HG03354 (cell line): ENCODE measurements at regions not wholly inside any gene's neighbourhood (a gene's known extent, or its start where the extent isn't known, plus 50 kb on each side); places are given as distances from the start of the nearest gene placed in this dataset.
"Not testable (repeated sequence)": the region's sequence is repeated elsewhere in the genome, so short reads cannot be mapped to it uniquely, and the experiment has no call there.

ENCODE experiments used
- ATAC-seq: cut with Tn5 transposase; IDR thresholded peaks from one replicate; pipeline ENCODE4 v1.9.1; 2021; ENCODE audit warnings: mild to moderate bottlenecking; ENCODE audit not compliant: unreplicated experiment, poor library complexity, severe bottlenecking

DNA sequence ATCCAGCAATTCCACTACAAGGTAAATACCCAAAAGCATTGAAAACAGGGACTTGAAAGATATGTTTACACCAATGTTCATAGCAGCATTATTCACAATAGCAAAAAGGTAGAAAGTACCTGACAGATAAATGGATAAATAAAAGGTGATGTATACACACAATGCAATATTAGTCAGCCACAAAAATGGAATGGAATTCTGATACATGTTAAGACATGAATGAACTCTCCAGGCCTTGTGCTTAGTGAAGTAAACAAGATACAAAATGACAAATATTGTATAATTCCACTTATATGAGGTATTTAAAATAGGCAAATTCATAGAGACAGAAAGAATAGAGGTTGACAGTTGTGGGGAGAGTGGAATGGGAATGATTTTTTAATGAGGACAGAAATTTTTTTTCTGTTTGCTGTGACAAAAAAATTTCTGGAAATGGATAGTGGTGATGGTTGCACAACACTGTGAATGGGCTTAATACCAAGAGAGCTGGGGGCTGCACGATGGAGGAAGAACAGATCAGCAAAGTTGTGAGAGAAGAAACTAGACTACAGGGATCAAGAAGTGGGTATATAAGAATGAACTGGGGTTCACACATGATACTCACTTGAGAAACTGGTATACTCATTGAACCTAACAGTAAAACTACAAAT lies 137.2 kb downstream of the MZT1 start:
- no peak for ATAC-seq

DNA sequence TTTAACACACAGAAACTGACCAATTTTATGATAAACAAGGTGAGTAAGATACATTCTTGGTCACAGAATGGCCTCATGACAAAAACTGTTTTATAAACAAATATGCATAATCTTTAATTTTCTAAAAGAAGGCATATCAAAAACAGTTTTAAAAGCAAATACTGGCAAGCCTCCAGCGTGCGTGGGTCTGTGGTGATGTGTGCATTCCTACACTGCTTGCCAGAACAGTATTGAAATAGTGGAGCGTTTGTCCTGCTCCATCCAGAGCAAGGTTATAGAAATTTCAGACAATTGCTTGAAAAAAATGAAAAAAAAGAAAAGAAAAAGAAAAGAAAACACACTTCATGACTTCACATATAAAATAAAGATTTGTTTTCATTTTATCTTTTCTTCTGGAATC lies 140.9 kb downstream of the MZT1 start:
- no peak for ATAC-seq

DNA sequence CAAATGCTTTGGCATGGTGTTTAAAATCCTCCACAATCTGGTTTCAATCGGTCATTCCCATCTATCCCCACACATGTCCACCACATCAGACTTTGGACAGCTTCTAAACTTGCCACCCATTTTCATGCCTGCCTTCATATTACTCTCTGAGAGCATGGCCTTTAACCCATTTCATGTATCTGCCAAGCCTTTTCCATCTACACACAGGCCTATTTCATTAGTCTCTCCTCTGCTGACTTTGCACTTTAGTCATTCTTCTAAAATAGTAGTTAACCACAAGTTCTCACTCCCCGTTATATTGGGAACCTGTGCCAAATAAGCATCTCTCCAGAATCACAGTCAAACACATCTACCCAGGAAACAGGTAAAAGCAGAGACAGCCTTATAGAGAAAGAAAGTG lies 142.2 kb downstream of the MZT1 start:
- ATAC-seq, result no peak

DNA sequence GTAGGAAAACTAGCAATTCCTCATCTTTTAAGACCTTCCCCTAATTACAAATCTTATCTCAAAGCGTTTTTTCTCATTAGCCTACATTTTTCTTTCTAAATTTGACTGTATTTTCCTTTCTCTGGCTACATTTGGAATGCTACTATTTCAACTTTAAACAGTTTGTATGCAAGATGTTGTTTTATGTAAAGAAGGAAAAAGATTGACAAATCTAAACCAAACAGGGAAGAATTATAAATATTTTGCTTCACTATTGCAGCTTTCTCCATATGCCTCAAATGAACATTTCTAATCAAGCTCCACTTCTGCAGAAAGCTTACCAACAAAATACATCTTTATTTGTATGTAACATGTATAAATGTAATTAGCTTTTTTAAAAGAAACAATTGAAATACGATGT lies 156.2 kb downstream of the MZT1 start:
- ATAC-seq, result no peak

DNA sequence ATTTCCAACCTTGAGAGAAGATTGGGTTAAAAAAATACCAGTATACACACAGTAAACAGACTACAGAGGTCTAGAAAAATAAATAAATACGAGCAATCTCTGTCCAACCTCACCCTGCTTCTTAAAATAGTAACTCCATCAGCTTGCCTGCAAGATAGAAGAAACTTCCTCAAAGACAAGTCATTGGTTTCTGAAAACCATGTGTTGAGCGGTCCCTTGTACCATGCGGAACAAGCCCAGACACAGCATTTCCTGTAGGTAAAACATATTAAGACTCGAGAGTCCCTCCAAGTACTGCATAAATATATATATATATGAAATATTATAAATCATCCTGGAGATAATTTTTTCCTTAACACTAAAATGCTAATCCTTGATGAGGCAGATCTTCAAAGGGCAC lies 157.4 kb downstream of the MZT1 start:
- ATAC-seq, result peak; percentile 49

DNA sequence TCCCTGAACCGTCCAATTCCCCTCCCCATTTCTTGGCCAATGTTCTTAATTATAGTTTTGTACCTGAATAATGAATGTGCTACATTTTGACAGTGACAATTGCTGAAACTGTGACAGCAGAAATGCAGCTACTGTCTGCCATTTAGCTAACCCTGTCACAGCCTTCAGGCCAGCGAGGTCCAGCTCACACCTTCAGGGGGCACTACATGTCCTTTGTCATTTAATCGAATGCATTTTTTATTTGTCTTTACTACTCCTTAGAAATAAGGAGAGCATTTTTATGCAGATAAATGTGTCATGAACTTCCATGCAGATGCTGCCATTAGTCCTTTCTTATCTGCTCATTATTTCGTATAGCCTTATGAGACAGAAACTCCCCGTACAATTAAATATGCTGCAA lies 159.9 kb downstream of the MZT1 start:
- no peak for ATAC-seq

DNA sequence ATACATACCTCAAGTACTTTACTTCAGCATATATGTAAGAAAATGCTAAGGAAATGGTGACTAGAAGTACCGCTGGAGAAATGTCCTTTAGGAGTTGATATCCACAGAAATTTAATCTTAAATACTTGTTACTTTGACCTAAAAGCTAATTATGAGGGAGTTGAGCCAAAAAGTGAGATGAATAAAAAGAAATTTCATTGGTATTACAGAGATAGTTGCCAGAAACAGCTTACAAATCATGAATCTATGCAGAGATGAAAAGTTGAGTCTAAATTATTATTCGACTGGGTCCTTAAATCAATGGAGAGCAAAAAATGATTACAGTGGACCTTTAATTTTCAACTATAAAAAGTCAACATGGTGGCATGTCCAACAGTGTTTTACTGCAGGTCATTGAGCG lies 160.9 kb downstream of the MZT1 start:
- no peak for ATAC-seq

DNA sequence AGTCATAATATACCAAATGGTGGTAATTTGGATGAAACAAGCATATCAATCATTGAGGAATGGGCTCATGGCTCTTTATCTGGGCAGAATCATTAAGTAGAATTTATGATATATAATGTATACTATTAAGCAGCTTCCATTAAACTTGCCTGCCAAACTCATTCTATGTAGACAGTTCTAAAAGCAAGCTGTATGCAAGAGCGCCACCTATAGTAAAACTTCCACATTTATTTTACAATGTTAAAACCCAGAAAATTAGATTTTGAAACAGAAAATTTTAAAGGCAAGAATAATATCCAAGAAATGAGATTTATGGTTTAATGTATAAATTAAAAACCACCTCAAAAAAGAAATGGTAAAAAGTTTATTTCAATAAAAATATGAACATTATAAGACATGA lies 161.5 kb downstream of the MZT1 start:
- ATAC-seq, result no peak

DNA sequence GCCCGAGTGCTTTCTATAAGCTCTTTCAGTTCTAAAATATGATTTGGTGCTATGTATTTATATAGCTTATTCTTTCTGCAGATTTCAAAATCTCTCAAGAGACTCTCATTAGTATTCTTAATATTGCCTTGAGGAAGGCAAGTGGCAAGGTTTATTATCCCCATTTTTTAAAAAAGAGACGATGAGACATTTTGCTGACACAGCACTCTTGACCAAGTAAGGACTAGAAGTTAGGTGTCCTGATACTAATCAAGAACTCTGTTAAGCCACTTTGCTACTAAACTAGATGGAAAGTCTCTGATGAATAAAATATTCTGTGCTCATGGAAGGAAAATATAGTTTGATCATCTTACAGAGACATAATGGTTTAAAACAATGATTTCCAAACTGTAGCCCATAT lies 164.7 kb downstream of the MZT1 start:
- ATAC-seq, result no peak

DNA sequence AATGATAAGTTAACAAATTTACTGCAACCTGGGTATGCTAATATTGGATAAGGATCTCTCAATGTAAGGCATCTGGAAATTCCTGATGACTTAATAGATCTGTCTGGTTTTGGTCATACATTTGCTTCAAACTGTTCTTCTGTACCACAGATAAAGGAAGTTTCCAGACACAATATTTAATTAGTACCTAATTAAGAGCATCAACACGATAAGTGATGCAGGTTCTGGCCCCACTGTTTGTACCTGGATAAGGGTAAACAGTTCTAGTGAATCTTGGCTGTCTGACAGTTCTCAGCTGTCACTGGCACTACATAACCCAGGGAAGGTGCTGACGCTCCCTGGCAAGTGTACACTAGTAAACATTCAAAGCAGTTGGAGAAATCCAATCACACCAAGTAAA lies 165.6 kb downstream of the MZT1 start:
- ATAC-seq, result no peak

DNA sequence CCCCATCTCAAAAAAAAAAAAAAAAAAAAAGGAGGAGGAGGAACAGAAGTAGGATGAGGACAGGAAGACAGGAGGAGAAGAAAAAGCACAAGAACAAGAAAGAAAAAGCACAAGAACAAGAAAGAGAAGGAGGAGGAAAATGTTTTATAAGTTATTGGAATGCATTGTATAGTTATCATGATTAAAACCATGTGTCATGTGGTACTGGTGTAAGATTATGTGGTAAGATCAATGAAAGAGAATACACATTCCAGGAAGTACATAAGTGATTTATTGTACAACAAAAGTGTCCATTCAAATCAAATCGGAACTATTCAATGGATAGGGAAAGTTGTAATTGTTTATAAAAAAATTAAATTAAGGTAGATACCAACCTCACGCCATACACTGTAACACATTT lies 167.7 kb downstream of the MZT1 start:
- no peak for ATAC-seq

DNA sequence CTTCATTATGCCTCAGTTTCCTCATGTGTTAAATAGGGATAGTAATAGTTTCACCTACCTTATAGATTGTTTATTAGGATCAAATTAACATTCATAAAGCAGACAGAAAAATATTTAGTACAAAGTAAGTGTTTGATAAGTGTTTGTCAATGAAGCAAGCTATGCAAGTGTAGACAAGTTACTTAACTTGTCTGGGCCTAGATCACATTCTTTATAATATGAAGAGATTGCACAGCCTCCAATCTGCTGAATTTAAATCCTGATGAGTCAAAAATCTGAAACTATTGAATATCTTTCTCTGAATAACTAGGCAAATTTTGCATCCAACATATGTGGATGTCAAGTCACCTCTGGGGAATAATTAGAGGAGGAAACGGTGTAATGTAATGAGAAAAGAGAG lies 170.5 kb downstream of the MZT1 start:
- ATAC-seq, result no peak

DNA sequence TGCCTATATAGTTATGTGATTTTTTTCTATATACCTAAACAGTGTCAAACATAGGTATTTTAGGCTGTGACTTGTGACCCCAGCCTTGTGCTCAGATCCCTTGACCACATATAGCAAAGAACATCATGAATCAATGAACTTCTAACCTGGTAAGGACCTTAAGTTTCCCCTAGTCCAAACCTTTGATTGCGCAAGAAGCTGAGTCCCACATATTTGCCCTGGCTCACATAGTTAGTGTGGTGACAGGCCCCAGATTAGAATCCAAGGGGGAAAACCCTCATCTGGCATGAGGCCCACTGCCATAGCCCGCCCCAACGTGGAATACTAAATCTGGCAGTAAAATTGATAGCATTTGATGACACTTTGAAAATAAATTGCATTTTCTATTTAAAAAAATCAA lies 171.8 kb downstream of the MZT1 start:
- no peak for ATAC-seq

DNA sequence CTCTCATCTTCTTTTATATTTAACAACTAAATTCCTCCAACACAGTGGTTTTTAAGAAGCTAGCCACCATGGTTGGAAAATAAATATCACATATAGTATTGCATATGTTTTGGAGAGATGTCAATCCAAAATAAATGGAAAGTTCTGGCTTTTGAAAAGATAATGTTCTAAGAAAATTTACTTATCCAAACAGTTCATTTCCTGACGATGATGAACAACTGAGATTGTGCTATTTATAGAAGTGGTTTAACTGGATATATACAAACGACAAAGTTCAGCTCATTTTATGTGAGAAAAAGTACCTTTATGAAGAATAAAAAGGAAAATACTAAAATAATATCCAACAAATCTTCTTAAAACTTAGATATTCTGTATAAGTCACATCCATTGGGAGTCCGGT lies 174.7 kb downstream of the MZT1 start:
- ATAC-seq, result no peak

DNA sequence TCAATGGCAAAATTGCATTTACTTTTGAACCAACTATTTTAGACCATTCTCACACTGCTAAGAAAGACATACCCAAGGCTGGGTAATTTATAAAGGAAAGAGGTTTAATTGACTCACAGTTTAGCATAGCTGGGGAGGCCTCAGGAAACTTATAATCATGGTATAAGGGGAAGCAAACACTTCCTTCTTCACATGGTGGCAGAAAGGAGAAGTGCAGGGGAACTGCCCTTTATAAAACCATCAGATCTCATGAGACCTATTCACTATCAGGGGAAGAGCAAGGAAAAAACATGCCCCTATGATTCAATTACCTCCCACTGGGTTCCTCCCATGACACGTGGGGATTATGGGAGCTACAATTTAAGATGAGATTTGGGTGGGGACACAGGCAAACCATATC lies 181.5 kb downstream of the MZT1 start:
- not testable (repeated sequence) for ATAC-seq

DNA sequence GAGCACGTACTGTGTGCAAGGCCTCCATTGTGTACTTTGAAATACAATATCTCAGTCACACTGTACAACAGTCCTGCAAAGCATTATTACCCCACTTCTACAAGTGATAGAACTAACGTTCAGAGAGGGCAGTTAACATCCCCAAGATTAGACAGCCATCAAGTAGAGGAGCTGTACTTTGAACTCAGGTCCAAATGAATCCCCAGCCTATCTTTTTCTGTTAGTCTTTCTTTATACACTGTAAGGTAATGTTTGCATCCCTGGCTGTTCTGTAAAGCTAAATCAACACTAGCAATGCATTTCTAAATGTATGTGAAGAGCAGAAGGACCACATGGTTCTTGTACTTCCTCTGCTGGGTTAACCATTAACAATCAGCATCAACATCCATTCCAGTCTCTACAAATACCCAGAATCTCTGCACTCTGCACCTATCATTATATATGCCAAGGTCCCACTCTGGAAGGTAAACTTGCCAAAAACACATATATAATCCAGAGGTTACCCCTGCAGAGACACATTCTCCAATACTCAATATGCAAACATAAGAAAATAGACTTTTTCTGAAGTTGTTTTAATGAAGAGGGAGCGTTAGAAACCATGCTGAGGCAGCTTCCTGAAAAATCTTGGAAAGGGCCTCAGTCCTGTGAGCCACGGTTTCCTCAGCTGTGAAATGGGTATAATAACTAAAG lies 182.3 kb downstream of the MZT1 start:
- no peak for ATAC-seq

DNA sequence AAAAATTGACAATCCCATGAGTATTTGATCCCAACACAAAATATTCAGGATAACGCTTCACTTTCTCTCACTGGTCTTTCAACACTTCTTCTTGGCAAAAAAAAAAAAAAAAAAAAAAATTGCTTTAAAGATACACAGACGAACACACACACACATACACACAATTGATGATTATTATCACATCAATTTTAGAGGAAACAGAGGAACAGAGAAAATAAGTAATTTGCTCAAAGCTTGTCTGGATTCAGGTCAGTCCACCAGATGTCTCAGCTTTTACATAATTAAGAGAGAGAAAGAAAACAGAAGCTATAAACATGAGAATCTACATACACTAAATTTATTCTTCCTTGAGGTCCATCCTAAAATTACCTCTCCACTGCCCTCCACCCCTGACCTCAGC lies 183.4 kb downstream of the MZT1 start:
- ATAC-seq, result no peak

DNA sequence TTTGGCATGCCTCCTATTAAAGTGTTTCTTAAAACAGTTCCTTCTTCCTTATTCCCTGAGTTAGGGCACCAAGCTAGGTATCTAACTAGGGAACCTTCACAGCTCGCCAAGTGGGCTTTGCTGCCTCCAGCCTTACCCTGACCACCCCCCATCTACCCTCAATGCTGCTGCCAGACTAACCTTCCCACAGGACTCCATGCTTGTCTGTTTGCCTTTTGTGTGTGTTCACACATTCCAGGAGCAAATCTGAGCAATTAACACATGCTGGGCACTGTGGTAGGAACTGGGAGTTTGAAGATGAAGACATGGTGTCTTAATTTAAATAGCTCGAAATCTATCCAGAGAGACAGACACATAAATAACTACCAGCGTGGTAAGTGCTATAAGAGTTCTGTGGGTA lies 185.2 kb downstream of the MZT1 start:
- no peak for ATAC-seq

DNA sequence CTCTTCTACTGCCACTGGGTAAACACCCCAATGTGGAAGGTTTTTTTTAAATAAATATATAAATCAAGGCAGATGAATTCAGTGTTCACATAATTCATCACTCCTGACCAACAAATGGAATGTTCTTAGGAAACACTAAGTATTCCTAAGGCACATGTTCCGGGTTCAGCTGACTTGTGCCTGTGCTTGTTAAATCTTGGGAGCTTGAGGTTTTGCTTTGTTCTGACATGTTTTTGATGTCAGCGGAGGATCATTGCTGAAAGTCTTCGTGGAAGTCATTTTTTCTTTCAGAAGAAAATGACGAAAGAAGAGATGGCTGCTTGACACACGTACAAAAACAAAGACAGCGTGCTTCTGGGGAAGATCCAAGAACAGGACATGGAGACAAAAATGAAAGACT lies 185.8 kb downstream of the MZT1 start:
- ATAC-seq, result no peak

DNA sequence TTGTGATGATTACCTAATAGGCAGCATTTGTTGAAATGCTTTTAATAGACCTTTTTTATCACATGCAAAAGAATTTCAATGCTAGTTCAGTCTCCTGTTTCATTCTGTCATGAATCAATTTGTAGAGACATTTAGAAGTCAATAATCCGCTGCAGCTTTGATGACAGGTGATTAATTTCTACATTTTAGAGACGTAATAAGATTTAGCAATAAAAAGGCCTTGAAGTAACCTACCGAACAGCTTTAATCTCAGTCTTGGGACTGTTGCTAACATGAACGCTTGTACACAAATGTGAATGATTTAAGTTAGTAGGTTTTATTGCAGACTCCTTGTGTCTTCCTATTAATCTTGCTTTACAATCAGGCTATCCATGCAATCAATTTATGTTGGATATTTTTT lies 186.5 kb downstream of the MZT1 start:
- ATAC-seq, result no peak

DNA sequence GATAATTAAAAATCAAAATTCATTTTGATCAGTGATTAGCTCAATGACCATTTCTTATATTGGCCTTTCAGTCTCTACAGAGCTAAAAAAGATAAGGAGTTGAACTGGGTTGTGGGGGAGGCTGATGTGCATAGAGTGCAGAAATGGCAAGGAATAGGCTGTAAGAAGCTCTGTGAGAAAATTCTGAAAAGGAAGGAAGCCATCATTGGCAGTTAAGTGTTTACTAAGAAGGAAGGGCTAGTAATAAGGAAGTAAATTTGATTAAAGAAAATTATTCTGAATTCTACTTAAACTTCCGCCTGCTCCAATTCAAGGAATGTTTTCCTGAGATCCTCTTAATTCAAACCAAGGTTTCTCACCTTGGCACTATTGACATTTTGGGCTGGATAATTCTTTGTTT lies 187.5 kb downstream of the MZT1 start:
- no peak for ATAC-seq

DNA sequence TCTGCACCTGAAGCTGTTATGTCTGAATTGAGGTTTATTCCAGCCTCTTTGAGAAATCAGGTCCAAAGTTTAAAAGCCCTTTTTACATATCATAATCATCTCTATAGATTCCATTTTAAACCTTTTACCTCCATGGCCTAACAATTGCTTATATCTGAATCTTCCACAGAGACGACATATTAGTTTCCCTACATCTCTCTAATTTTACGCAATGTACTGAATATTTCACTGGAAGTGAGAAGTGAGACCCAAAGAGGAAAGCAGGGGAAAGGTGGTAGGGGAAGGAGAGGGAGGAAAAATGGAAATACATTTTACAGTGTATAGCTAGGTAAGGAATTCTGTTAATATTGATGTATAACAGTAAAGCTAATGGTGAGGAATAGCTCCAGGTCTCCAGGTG lies 189.6 kb downstream of the MZT1 start:
- no peak for ATAC-seq
